GM19372 (cell line): ENCODE measurements at regions not wholly inside any gene's neighbourhood (a gene's known extent, or its start where the extent isn't known, plus 50 kb on each side); places are given as distances from the start of the nearest gene placed in this dataset.

Experiments
- ATAC-seq: cut with Tn5 transposase; IDR thresholded peaks from one replicate; pipeline ENCODE4 v1.9.1; 2021; ENCODE audit warnings: mild to moderate bottlenecking, low read depth, moderate library complexity; ENCODE audit not compliant: unreplicated experiment

DNA sequence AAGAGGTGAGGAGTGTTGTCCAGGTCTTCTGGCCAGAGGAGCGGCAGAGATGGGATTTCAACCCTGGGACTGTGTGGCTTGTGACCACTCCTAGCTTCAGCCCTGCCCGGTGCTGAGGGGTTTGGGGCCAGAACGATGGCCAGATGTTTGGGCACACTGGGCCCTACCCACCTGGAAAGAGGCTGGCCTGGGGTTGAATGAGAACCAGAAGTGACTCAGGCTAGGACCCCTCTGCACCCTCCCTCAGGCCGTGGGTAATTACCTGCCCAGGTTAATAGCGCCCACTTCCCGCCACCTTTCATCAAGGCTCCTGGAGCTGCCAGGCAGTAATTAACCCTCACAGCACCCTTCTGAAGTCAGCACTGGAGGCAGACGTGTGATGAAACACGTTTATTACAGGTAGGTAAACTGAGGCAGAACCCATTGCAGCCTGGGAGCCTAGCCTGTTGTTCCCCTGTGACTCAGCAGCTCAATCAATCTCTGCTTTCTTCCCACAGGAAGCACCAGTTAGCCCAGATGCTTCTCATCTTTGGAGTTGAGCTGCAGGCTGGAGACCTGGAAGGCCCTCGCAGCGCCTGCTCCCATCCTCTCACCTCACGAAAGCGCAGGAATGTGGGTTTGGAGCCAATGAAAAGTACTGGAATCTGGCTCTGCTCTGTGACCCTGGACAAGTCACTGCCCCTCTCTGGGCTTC is 120.8 kb downstream of the CEBPB start:
- no peak for ATAC-seq

DNA sequence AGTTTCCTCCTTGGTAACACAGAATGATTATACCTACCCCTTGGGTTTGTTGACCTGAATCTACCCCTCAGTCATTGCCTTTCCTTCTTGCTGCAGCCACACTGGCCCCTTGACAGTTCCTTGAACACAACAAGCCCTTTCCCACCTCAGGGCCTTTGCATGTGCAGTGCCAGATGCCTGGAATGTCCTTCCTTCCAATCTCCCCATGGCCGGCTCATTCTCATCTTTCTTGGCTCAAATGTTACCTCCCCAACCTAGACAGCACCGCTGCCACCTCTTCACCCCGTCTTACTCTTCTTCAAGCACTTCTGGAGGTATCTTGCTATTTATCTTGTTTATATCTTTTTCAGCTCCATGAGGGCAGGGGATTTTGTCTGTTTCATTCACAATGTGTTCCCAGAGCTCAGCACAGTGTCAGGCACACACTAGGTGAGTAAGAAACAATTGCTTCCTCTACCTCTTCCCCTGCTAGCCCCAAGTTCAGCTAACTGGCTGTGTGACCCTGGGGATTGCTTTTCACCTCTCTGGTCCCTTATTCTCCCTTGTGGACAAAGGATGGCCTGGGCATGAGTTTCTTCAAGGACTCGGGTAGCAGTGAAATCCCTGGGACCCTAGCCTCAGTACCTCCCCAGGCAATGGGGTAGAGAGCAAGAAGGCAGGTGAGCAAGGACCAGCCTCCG is 121.5 kb downstream of the CEBPB start:
- no peak for ATAC-seq

DNA sequence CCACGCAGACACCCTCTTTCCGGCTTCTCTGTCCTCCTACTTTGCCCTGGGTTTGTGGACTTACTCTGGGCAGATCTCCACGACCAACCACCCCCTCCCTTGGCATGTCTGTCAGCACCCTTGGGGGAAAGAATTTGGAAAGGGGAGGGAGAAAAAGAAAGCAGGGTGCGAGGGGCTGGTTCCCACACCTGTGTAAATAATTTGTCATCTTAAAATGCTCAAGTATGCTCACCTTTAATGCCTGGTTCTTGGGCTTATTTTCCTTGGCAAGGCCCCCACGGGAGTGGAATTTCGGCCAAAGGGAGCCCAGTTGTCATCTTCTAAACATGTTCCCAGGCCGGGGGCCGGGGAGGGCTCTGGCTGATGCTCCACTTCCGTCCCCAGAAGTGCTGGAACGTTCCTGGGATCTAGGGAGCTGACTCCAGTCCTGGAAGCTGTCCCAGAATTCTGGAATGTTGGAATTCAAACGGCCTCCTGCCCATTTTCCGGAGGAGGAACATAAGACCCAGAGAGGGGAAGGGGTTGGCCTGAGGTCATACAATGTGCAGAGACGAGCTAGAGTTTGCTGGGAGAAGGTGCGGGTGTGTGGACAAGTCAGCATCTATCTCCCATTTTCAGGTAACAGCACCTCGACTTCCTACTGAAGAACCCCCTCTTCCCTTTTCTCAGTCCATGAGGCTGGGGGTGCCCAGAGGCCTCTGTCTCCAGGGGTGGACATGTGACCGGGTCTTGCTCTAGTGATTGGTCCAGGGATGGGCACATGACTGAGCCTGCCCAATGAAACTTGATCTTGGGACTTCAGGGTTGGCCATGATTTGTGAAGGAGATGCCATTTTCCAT is 122.3 kb downstream of the CEBPB start:
- no peak for ATAC-seq

DNA sequence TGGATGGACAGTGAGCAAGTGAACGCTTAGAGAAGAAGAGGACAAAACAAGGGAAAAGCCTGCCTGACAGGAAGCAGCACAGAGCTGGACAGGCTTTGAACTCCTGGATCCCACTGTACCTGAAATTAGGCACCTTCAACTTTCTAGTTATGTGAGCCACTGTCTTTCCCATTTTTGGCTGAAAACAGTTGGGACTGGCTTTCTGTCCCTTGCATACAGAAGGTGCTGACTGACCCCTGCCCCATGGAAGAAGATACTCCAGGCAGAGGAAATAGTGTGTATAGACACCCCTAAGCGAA is 122.8 kb downstream of the CEBPB start:
- no peak for ATAC-seq

DNA sequence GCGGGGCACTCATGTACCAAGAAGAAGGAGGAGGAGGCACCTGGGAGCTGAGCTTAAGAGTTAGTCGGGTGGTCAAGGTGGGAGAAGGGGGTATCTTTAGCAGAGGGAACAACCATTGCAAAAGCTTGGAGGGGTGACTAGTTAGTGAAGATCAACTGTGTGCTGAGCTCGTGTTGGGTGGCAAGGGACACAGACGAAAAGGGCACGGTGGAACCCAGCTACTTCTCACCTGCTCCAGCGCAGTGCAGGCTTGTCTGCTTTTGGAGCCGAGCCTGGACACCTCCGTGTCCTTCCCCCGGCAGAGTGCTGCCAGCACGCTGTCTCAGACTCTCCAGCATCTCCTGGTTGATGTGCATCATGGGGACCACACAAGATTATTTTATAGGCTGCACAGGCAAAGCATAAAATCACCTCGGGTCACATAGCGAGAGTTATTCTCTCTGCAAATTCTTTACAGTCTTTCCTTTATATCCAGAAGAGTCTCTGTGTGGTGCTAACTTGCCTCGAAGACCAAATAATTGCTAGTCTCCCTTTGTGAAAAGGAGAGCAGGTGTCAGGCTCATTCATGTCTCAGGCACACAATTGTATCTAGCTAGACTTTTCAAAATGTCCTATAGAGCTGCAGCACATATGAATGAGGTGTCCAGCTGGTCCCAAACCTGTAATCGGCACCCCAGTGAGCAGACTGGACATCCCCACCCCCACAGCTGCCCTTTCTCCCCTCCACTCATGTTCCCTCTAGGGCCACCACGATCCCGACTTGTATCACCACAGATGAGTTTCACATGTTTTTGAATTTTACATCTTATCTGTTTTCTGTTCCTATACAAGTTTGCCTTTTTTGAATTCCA is 123.4 kb downstream of the CEBPB start:
- no peak for ATAC-seq

DNA sequence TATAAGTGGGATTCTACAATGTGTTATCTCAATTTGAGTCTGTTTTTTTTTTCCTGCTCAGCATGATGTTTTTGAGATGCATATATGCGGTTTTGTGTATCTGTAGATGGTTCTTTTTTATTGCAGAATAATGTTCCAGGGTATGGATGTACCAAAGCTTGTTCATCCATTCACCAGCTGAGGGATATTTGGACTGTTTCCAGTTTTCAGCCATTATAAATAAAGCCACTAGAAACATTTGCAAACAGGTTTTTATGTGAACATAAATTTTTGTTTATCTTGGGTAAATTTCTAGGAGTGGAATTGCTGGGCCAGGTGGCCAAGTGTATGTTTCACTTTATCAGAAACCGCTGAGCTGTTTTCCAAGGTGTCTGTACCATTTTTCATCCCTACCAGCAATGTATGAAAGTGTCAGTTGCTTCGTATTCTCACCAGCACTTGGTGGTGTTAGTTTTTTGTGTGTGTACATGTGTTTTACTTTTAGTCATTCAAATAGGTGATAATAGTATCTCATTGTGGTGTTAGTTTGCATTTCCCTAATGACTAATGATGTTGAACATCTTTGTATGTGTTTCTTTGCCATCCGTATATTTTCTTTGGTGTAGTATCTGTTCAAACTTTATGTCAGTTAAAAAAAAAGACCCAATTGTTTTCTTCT is 124.2 kb downstream of the CEBPB start:
- ATAC-seq: no peak

DNA sequence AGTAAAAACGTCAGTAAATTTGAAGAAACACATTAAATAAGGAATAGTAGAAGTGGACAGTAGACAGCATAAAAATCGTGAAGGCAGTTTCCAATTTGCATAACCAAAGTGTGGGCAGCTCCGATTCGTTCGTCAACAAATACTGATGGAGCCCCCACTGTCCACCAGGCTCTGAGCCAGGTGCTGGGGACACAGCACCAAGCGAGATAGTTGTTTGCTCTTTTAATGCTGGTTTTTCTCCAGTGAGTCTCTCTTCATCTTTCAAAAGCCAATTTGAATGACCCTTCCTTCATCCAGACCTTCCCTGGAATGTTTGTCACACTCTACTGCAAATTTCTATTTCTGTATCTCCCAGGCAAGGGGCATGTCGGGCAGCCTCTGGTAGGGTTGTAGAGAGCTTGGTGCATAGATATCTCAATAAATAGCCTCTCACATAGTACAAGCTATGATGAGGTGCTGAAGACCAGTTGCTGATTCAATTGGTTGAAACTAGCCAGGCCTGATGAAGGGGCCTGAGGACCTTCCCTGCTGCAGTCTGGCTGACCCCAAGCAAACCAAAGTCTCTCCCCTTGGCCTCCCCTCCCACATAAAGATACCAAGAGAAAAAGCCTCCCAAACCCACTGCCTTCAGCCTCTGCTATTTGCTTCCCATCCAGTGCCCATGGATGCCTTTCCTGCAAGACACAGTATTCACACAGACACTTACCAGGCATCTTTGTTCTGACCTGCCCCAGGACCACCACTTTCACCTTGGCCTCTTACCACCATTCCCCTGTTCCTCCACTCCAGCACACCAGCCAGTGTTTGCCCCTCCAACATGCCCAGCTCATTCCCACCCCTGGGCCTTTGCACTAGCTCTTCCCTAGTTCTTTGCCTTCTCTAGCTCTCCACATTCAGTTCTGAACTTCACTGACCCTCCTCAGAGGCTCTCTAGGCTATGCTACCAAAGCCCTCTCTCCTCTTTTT is 125.2 kb downstream of the CEBPB start:
- ATAC-seq: no peak

DNA sequence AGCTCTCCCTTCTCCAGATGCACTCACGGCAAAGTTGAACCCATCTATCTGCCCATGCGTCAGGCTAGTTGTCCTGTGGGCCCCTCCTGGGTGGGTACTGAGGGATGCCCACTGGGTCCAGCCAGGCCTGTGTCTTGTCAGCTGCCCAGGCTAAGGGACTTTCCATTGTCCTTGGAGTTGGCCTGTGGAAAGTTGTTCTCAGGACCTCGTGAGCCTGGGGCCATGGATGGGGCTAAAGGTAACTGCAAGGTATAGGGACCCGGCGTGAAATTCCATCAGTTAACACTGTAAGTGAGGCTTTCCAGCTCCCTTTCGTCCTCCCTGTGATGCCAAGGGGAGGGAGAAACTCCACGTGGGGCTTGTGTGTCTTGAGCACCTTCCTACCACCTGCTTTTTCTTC is 126.5 kb downstream of the CEBPB start:
- no peak for ATAC-seq

DNA sequence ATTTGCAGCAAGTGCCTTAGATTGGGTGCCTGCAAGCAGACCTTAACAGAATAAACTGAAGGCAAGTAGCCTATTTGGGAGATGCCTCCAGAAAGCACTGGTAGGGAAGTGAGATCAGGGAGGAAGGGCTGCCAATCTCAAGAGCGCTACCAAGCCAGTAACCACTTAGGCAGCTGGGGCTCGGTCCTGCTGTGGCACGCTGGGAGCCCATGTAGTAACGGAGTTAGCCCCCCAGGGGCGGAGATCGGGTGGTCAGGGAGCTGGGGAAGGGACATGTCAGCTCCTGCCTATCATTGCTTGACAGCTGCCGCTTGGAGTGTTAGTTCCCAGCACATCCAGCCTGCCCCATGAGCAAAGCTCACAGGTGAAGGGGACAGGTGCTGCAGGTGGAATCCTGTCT is 127.0 kb downstream of the CEBPB start:
- ATAC-seq: no peak

DNA sequence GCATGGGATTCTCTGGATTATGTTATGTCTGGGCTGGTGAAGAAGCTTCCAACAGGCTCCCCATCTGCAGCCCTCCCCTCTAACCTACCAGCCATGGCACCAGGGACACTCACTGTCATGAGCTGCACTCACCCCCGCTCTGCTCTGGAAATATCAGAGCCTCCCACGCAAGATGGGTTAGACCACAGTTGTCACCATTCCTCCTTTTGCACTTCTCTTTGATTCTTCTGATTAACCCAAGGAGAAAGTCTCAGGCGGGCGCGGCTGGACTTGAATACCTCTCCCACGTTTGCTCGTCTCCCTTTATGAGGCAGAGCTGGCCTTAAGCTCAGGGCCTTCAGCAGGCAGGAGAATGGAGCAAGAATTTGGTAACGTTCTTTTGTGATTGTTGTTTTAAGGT is 128.1 kb downstream of the CEBPB start:
- ATAC-seq: no peak

DNA sequence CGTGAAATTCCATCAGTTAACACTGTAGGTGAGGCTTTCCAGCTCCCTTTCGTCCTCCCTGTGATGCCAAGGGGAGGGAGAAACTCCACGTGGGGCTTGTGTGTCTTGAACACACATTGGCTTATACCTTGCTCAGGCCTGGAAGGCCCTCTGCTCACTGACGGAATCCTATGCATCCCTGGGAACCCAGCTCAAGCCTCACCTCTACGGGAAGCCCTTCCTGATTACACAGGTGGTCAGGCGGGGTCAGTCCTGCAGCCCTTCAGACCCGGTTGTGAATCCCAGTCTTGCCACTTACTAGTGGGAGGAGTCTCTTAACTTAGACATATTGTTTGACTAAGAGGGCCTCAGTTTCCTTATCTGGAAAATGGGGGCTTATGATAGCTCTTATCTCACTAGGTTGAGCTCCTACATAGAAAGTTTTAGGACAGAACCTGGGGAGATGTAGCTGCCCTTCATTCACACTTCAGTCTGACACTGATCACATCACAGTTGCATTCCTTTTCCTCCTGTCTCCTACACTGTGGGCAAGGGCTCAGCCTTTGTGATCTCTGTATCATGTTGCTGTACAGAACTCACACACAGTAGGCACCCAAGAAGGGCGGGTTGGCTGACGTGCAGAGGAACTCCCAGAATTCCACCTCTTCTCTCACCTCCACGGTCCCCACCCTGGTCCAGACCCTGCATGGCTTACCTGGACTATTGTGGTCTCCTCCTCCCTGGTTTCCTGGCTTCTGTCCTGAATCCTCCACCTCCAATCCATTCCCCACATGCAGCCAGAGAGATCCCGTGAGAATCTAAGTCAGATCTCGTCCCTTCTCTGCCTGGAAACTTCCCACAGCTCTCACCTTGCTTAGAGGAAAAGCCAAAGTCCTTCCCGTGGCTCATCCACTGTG is 129.6 kb downstream of the CEBPB start:
- no peak for ATAC-seq

DNA sequence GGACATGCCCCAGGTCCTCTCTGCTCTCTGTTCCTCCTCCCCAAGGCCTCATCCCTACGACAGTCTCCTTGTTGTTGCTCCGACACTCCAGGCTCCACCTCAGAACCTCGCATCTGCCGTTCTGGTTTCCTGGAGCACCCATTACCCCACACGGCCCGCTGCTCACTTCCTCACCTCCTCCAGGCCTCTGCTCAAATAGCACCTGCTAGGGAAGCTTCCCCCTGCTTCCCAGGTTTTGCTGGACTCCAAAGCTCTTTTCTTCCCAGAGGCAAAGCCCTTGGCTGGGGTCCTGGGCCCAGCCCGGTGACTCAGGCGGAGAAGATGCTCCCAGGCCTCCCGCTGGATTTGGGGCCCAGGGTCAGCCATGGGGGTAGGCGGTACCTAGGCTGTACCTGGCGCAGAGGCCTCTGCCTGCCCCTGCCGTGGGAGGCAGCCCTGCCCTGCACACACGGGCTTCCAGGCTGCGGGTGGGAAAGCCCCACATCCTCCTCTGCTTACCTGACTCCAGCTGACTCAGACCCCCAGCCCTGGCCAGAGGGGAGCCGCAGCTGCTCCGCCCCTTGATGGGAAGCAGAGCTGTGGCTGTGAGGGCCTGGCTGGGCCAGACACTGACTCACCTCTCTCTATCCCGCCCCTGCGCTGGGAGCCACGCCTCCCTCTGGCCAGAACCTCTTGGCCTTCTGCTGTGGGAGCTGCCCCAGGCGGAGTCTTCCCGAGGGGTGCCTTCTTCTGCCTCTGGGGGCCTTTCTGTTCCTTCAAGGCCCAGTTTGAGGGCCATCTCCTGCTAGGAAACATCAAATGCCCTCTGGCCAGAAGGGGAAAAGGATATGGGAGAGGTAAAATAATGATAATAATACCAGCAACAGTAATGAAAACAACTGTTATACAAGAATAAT is 130.5 kb downstream of the CEBPB start:
- ATAC-seq: no peak

DNA sequence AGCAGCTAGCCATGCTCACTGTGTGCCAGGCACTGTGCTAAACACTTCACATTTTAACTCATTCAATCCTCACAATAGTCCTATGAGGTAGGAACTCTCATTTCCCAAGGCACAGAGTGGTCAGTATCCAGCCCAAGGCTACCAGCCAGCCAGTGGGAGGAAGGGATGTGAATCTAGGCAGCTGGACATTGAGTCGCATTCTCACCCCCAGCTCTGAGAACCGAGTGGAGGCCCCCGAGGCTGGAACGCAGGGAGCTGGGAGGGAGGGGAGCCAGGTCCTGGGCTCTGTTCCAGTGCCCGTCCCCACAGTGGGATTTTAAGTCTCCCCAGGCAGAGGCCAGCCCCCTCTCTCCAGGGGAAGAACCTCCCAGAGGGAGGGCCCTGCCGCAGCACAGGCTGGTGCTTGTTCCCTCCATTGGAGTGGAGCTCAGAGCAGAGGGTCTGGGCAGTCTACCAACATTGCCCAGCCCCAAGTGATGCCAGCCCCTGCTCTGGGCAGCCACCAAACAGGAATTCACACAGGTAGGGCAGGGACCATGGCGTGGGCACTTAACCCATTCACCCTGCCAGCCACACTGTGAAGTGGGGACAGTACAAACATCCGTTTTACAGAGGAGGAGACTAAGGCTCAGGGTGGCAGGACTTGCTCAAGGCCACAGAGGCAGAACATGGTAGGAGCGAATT is 131.3 kb downstream of the CEBPB start:
- ATAC-seq: no peak

DNA sequence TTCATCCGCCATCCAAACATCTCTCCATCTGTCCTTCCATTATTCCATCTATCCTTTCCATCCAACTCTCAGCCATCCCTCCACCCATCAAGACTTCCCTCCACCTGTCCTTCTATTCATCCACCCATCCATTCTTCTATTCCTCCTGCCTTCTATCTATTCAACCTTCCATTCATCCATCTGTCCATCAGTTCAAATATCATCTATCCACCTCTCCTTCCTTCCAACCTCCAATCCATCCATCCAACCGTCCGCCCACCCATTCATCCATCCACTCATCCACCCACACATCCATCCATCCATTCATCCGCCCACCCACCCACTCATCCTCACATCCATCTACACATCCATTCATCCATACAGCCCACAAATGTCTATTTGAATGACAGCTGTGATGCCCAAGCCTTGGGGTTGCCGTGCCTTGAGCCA is 132.1 kb downstream of the CEBPB start:
- no peak for ATAC-seq

DNA sequence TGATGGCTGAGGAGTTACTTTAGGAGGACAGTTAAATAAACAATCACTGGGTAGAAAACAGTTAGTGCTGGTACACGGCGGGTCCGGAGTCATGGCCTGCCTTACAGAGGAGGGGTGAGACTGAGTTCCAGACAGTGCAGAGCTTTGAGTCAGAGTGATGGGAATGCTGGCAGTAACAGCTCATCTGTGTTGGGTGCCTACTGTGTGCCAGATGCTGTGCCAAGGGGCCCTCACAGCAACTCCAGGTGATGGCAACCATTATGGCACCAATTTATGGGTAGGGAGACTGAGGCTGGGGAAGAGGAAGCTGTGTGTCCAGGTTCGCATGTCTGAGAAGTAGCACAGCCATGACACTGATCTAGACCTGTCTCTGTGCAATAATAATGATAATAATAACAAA is 132.6 kb downstream of the CEBPB start:
- no peak for ATAC-seq
